ENCODE measurements at regions not wholly inside any gene's neighbourhood (a gene's known extent, or its start where the extent isn't known, plus 50 kb on each side); places are given as distances from the start of the nearest gene placed in this dataset.

- no peak for TF ChIP-seq MAX (IDR thresholded peaks at IDR 0.05)
- no peak for TF ChIP-seq ZBTB7A (IDR thresholded peaks at IDR 0.05; ENCODE audit: low read depth)
- no peak for TF ChIP-seq USF1 (IDR thresholded peaks at IDR 0.05)
- no peak for TF ChIP-seq REST (IDR thresholded peaks at IDR 0.05; ENCODE audit: low read depth)
- TF ChIP-seq EP300 (IDR thresholded peaks at IDR 0.05; ENCODE audit: borderline replicate concordance), result no peak
- TF ChIP-seq TAF1 (IDR thresholded peaks at IDR 0.05; ENCODE audit: low read depth), result no peak
- TF ChIP-seq TEAD4 (IDR thresholded peaks at IDR 0.05), result no peak
- TF ChIP-seq YY1 (IDR thresholded peaks at IDR 0.05; ENCODE audit: low read depth), result no peak
- no peak for TF ChIP-seq CREB1 (IDR thresholded peaks at IDR 0.05; ENCODE audit: low read depth)
- TF ChIP-seq FOXM1 (IDR thresholded peaks at IDR 0.05; ENCODE audit: borderline replicate concordance, low read depth), result no peak
- no peak for TF ChIP-seq CEBPB (IDR thresholded peaks at IDR 0.05)
- TF ChIP-seq RAD21 (IDR thresholded peaks at IDR 0.05; ENCODE audit: low read depth), result no peak
- TF ChIP-seq EGR1 (IDR thresholded peaks at IDR 0.05), result no peak
Observed at GRCh38 chr1:101496109-101496508, 259.3 kb downstream of the S1PR1 start.

All from Ishikawa (cell line).